GM06990 (cell line): ENCODE measurements at regions not wholly inside any gene's neighbourhood (a gene's known extent, or its start where the extent isn't known, plus 50 kb on each side); places are given as distances from the start of the nearest gene placed in this dataset.

Experiments
- DNase-seq: peaks from one replicate; pipeline ENCODE4 v3.0.0-alpha.2; 2011; ENCODE audit not compliant: insufficient read length; ENCODE audit errors: extremely low read depth
- H3K27me3 ChIP-seq: replicated peaks from 2 replicates; pipeline ENCODE4 v1.6.0; 2011; ENCODE audit warnings: low read length; ENCODE audit not compliant: control insufficient read depth, insufficient read depth
- H3K36me3 ChIP-seq: 2 replicates; pipeline ENCODE4 v1.5.1; 2011; ENCODE audit warnings: low read length; ENCODE audit not compliant: control insufficient read depth, insufficient read depth
- H3K4me3 ChIP-seq: replicated peaks from 2 replicates; pipeline ENCODE4 v1.5.1; 2011; ENCODE audit warnings: low read depth, mild to moderate bottlenecking, control low read depth, low read length
- CTCF ChIP-seq: IDR thresholded peaks from 2 replicates; pipeline ENCODE4 v1.5.1; 2011; ENCODE audit warnings: low read length, control low read depth, mild to moderate bottlenecking, inconsistent platforms; ENCODE audit not compliant: insufficient read depth, poor library complexity, severe bottlenecking

GRCh38 chr5:110194191-110194590, 504.5 kb downstream of the MAN2A1 start:
- Histone ChIP-seq H3K27me3 (no peaks in the 10 kb centered on the region), H3K4me3 (no peak overlapping the region)
- TF ChIP-seq CTCF, result no peak

GRCh38 chr5:110195288-110195687, 505.6 kb downstream of the MAN2A1 start:
- no peak overlapping the region for H3K4me3 ChIP-seq
- no peak for DNase-seq
- H3K27me3 ChIP-seq, result no peaks in the 10 kb centered on the region
- no peaks in the 10 kb centered on the region for H3K36me3 ChIP-seq
- no peak for TF ChIP-seq CTCF

More at GRCh38 chr5:110194191-110194590, 504.5 kb downstream of the MAN2A1 start:
- H3K36me3 ChIP-seq, result no peaks in the 10 kb centered on the region
- DNase-seq, result no peak

GRCh38 chr5:110201791-110202190, 512.1 kb downstream of the MAN2A1 start:
- H3K27me3 ChIP-seq, result no peaks in the 10 kb centered on the region
- H3K4me3 ChIP-seq, result no peak overlapping the region
- no peaks in the 10 kb centered on the region for H3K36me3 ChIP-seq
- no peak for DNase-seq
- no peak for TF ChIP-seq CTCF

- no peak for DNase-seq
- no peak for TF ChIP-seq CTCF
- H3K36me3 ChIP-seq, result no peaks in the 10 kb centered on the region
- H3K27me3 ChIP-seq, result no peaks in the 10 kb centered on the region
- H3K4me3 ChIP-seq, result no peak overlapping the region
Measured at GRCh38 chr5:110203661-110204060, 513.9 kb downstream of the MAN2A1 start.

GRCh38 chr5:110209401-110209800, 517.1 kb downstream of the TMEM232 start:
- no peak for DNase-seq
- TF ChIP-seq CTCF, result no peak
- H3K4me3 ChIP-seq, result no peak overlapping the region
- H3K27me3 ChIP-seq, result no peaks in the 10 kb centered on the region
- H3K36me3 ChIP-seq, result no peaks in the 10 kb centered on the region

- Histone ChIP-seq H3K27me3 (no peaks in the 10 kb centered on the region), H3K4me3 (no peak overlapping the region), H3K36me3 (no peaks in the 10 kb centered on the region)
- no peak for TF ChIP-seq CTCF
- no peak for DNase-seq
Measured at GRCh38 chr5:110218981-110219380, 507.5 kb downstream of the TMEM232 start.
